ENCODE measurements at regions not wholly inside any gene's neighbourhood (a gene's known extent, or its start where the extent isn't known, plus 50 kb on each side); places are given as distances from the start of the nearest gene placed in this dataset.

- no peak for DNase-seq
- Mint-ChIP-seq H3K27ac (no peak overlapping the region), H3K36me3 (ENCODE audit: low read depth) (no peaks in the 10 kb centered on the region), H3K4me1 (no peaks in the 10 kb centered on the region), H3K9me3 (peaks cover 5% of the 10 kb centered on the region), H3K27me3 (no peaks in the 10 kb centered on the region), H3K4me3 (no peak overlapping the region)
- TF ChIP-seq CTCF (IDR thresholded peaks at IDR 0.05): no peak
- intact Hi-C loops (cut with micrococcal nuclease): no loop called here
- no peak for ATAC-seq (ENCODE audit: low read depth)
- POLR2A ChIA-PET: no interaction called here
- CTCF ChIA-PET: no interaction called here
Observed at GRCh38 chr5:3006526-3006925, 255.0 kb upstream of the IRX2 start.

- POLR2A ChIA-PET: no interaction called here
- no peaks in the 10 kb centered on the region for H3K27me3 Mint-ChIP-seq
Observed at GRCh38 chr5:3004361-3005080, 253.0 kb upstream of the IRX2 start.

GRCh38 chr5:3002230-3002629 lies 250.8 kb upstream of the IRX2 start:
- H3K9me3 Mint-ChIP-seq: peaks cover 11% of the 10 kb centered on the region
- no peaks in the 10 kb centered on the region for H3K4me1 Mint-ChIP-seq
- intact Hi-C loops (cut with micrococcal nuclease): no loop called here
- no peak for ATAC-seq (ENCODE audit: low read depth)
- POLR2A ChIA-PET: no interaction called here
- no peak for DNase-seq
- CTCF ChIA-PET: no interaction called here
- no peak overlapping the region for H3K27ac Mint-ChIP-seq
- H3K36me3 Mint-ChIP-seq (ENCODE audit: low read depth): no peaks in the 10 kb centered on the region
- H3K27me3 Mint-ChIP-seq: no peaks in the 10 kb centered on the region
- TF ChIP-seq CTCF (IDR thresholded peaks at IDR 0.05): no peak
- no peak overlapping the region for H3K4me3 Mint-ChIP-seq

More at GRCh38 chr5:3004361-3005080, 253.0 kb upstream of the IRX2 start:
- peaks cover 5% of the 10 kb centered on the region for H3K9me3 Mint-ChIP-seq
- no peaks in the 10 kb centered on the region for H3K36me3 Mint-ChIP-seq (ENCODE audit: low read depth)
- DNase-seq (no peak), ATAC-seq (ENCODE audit: low read depth) (no peak)
- intact Hi-C loops (cut with micrococcal nuclease): no loop called here
- no peak overlapping the region for H3K27ac Mint-ChIP-seq
- no peaks in the 10 kb centered on the region for H3K4me1 Mint-ChIP-seq
- H3K4me3 Mint-ChIP-seq: no peak overlapping the region
- CTCF ChIA-PET: no interaction called here
- TF ChIP-seq CTCF (IDR thresholded peaks at IDR 0.05): no peak

- no peak for ATAC-seq (ENCODE audit: low read depth)
- Mint-ChIP-seq H3K4me1 (no peaks in the 10 kb centered on the region), H3K27me3 (no peaks in the 10 kb centered on the region)
Observed at GRCh38 chr5:3000631-3001030, 249.2 kb upstream of the IRX2 start.

GRCh38 chr5:2999926-3000325 lies 248.4 kb upstream of the IRX2 start:
- POLR2A ChIA-PET: no interaction called here
- TF ChIP-seq CTCF (IDR thresholded peaks at IDR 0.05): no peak
- no peak for DNase-seq
- Mint-ChIP-seq H3K36me3 (ENCODE audit: low read depth) (no peaks in the 10 kb centered on the region), H3K4me1 (no peaks in the 10 kb centered on the region), H3K27ac (no peak overlapping the region), H3K27me3 (no peaks in the 10 kb centered on the region), H3K9me3 (peaks cover 8% of the 10 kb centered on the region), H3K4me3 (no peak overlapping the region)
- no peak for ATAC-seq (ENCODE audit: low read depth)
- CTCF ChIA-PET: no interaction called here
- intact Hi-C loops (cut with micrococcal nuclease): no loop called here

More at GRCh38 chr5:3000631-3001030, 249.2 kb upstream of the IRX2 start:
- H3K36me3 Mint-ChIP-seq (ENCODE audit: low read depth): no peaks in the 10 kb centered on the region
- intact Hi-C loops (cut with micrococcal nuclease): no loop called here
- ChIA-PET POLR2A (no interaction called here), CTCF (no interaction called here)
- H3K9me3 Mint-ChIP-seq: peaks cover 11% of the 10 kb centered on the region
- no peak overlapping the region for H3K27ac Mint-ChIP-seq
- TF ChIP-seq CTCF (IDR thresholded peaks at IDR 0.05): no peak
- no peak for DNase-seq
- no peak overlapping the region for H3K4me3 Mint-ChIP-seq

All from activated B cell treated with CpG ODN at 0.5 μM for 24 hours (primary cell).